SU-DHL-6 (cell line): ENCODE measurements at regions not wholly inside any gene's neighbourhood (a gene's known extent, or its start where the extent isn't known, plus 50 kb on each side); places are given as distances from the start of the nearest gene placed in this dataset.

Experiments
- H2AFZ ChIP-seq: fragments of 200-600 bp; sonication (generic); 2 replicates; pipeline ENCODE4 v1.6.1; 2014; ENCODE audit warnings: low read depth, mild to moderate bottlenecking, moderate library complexity, mixed read lengths, antibody characterized with exemption, low read length; ENCODE audit not compliant: severe bottlenecking
- H3F3A ChIP-seq: fragments of 200-600 bp; shearing (Covaris generic); 2 replicates; pipeline ENCODE4 v1.6.0; 2016; ENCODE audit warnings: antibody characterized with exemption, mild to moderate bottlenecking; ENCODE audit not compliant: insufficient read depth
- H3K27ac ChIP-seq: fragments of 200-600 bp; sonication (generic); 2 replicates; pipeline ENCODE4 v1.5.1; 2016; ENCODE audit warnings: low read depth, mild to moderate bottlenecking, low read length, moderate library complexity, mixed read lengths
- H3K27me3 ChIP-seq: fragments of 200-600 bp; sonication (generic), shearing (Covaris generic); 2 replicates; pipeline ENCODE4 v1.6.0; 2014; ENCODE audit warnings: mild to moderate bottlenecking, low read length
- H3K36me3 ChIP-seq: fragments of 200-600 bp; sonication (generic); 2 replicates; pipeline ENCODE4 v1.6.1; 2014; ENCODE audit warnings: mild to moderate bottlenecking, low read length, mixed read lengths
- H3K4me2 ChIP-seq: fragments of 300-600, 200-600 bp; shearing (Covaris generic), sonication (generic); 2 replicates; pipeline ENCODE4 v1.6.0; 2014; ENCODE audit warnings: low read length, low read depth, mild to moderate bottlenecking; ENCODE audit not compliant: poor library complexity, severe bottlenecking
- H3K4me3 ChIP-seq: fragments of 200-600 bp; sonication (generic); 2 replicates; pipeline ENCODE4 v1.5.1; 2014; ENCODE audit warnings: antibody characterized with exemption, low read length, mild to moderate bottlenecking, mixed read lengths; ENCODE audit not compliant: insufficient read depth, poor library complexity, severe bottlenecking
- H3K79me2 ChIP-seq: fragments of 200-600 bp; sonication (generic); 2 replicates; pipeline ENCODE4 v1.6.1; 2014; ENCODE audit warnings: mild to moderate bottlenecking, low read length, moderate library complexity; ENCODE audit not compliant: insufficient read depth
- H3K9ac ChIP-seq: fragments of 200-600 bp; sonication (generic); 2 replicates; pipeline ENCODE4 v1.7.0; 2014; ENCODE audit warnings: mild to moderate bottlenecking, low read length
- H3K9me2 ChIP-seq: fragments of 200-600 bp; sonication (generic); replicated peaks from 2 replicates; pipeline ENCODE4 v1.6.1; 2014; ENCODE audit warnings: low read length; ENCODE audit not compliant: insufficient read depth
- H3K9me3 ChIP-seq: fragments of 200-600 bp; sonication (generic); 2 replicates; pipeline ENCODE4 v1.6.1; 2014; ENCODE audit warnings: low read length, mixed read lengths; ENCODE audit not compliant: insufficient read depth
- H4K20me1 ChIP-seq: fragments of 200-600 bp; sonication (generic); 2 replicates; pipeline ENCODE4 v1.6.1; 2014; ENCODE audit warnings: low read depth, mild to moderate bottlenecking, antibody characterized with exemption, low read length, moderate library complexity, mixed read lengths
- EZH2phosphoT487 ChIP-seq: fragments of 200-600 bp; sonication (generic), shearing (Covaris generic); conservative IDR thresholded peaks from 2 replicates; pipeline ENCODE4 v1.6.1; 2018; ENCODE audit warnings: mild to moderate bottlenecking, antibody characterized with exemption, low read length, moderate library complexity, mixed read lengths
- TF ChIP-seq, protein P1 (sequence below): fragments of 200-600 bp; sonication (generic); IDR thresholded peaks from one replicate; pipeline ENCODE4 v1.5.1; 2017; ENCODE audit warnings: antibody characterized with exemption, mild to moderate bottlenecking, low read length, moderate library complexity; ENCODE audit not compliant: insufficient read depth, poor library complexity, severe bottlenecking

DNA sequence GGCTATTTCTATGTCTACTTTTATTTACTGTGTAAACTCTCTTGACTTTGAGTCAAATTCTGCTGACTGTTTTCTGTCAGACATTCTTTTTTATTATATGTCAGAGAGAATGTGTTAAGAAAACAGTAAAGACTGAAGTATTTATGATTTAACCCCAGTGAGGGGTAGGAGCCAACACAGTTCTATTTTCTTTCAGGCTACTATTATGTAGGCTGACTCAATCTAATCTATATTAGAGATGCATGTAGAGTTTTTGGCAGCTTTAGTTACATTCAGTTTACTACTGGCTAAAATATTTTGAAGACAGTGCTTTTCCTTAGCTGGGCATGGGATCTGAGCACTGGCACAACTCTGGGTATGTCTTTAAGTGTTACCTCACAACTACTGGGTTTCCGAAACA is 1108.0 kb downstream of the CDH11 start:
- Histone ChIP-seq H3K79me2 (no peaks in the 10 kb centered on the region), H4K20me1 (no peaks in the 10 kb centered on the region), H3K4me2 (no peak overlapping the region), H3K4me3 (no peak overlapping the region), H2AFZ (no peak overlapping the region), H3K9ac (no peak overlapping the region), H3K9me3 (no peaks in the 10 kb centered on the region), H3F3A (no peaks in the 10 kb centered on the region), H3K9me2 (no peaks in the 10 kb centered on the region), H3K36me3 (no peaks in the 10 kb centered on the region), H3K27ac (no peak overlapping the region), H3K27me3 (no peaks in the 10 kb centered on the region)
- no peak for TF ChIP-seq EZH2phosphoT487
- TF ChIP-seq, protein P1, sequence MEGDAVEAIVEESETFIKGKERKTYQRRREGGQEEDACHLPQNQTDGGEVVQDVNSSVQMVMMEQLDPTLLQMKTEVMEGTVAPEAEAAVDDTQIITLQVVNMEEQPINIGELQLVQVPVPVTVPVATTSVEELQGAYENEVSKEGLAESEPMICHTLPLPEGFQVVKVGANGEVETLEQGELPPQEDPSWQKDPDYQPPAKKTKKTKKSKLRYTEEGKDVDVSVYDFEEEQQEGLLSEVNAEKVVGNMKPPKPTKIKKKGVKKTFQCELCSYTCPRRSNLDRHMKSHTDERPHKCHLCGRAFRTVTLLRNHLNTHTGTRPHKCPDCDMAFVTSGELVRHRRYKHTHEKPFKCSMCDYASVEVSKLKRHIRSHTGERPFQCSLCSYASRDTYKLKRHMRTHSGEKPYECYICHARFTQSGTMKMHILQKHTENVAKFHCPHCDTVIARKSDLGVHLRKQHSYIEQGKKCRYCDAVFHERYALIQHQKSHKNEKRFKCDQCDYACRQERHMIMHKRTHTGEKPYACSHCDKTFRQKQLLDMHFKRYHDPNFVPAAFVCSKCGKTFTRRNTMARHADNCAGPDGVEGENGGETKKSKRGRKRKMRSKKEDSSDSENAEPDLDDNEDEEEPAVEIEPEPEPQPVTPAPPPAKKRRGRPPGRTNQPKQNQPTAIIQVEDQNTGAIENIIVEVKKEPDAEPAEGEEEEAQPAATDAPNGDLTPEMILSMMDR: no peak

- no peak overlapping the region for H3K4me3 ChIP-seq
- H3K4me2 ChIP-seq: no peak overlapping the region
- no peak overlapping the region for H3K9ac ChIP-seq
- TF ChIP-seq, protein P1: no peak
- no peak for TF ChIP-seq EZH2phosphoT487
- no peak overlapping the region for H2AFZ ChIP-seq
- H3K79me2 ChIP-seq: no peaks in the 10 kb centered on the region
- no peaks in the 10 kb centered on the region for H3K27me3 ChIP-seq
- no peaks in the 10 kb centered on the region for H4K20me1 ChIP-seq
- H3K36me3 ChIP-seq: no peaks in the 10 kb centered on the region
- H3K9me3 ChIP-seq: no peaks in the 10 kb centered on the region
- H3F3A ChIP-seq: no peaks in the 10 kb centered on the region
- no peaks in the 10 kb centered on the region for H3K9me2 ChIP-seq
- no peak overlapping the region for H3K27ac ChIP-seq
Observed at GRCh38 chr16:64012166-64012565, 1109.7 kb downstream of the CDH11 start.

- Histone ChIP-seq H3K27ac (no peak overlapping the region), H3F3A (no peaks in the 10 kb centered on the region), H3K79me2 (no peaks in the 10 kb centered on the region), H3K4me2 (no peak overlapping the region), H2AFZ (no peak overlapping the region), H3K9ac (no peak overlapping the region), H4K20me1 (no peaks in the 10 kb centered on the region), H3K36me3 (no peaks in the 10 kb centered on the region), H3K9me2 (no peaks in the 10 kb centered on the region), H3K27me3 (no peaks in the 10 kb centered on the region), H3K4me3 (no peak overlapping the region), H3K9me3 (no peaks in the 10 kb centered on the region)
- no peak for TF ChIP-seq EZH2phosphoT487
- TF ChIP-seq, protein P1: no peak
Observed at GRCh38 chr16:64011650-64012049, 1110.2 kb downstream of the CDH11 start.
